ENCODE measurements at regions not wholly inside any gene's neighbourhood (a gene's known extent, or its start where the extent isn't known, plus 50 kb on each side); places are given as distances from the start of the nearest gene placed in this dataset.

GRCh38 chr10:20713420-20713819 lies 183.7 kb downstream of the NEBL start:
- no peak for TF ChIP-seq CTCF (IDR thresholded peaks at IDR 0.05)
- TF ChIP-seq USF2 (IDR thresholded peaks at IDR 0.05): no peak
- TF ChIP-seq POLR2A (IDR thresholded peaks at IDR 0.05; ENCODE audit: low read length): no peak
- TF ChIP-seq EP300 (IDR thresholded peaks at IDR 0.05): no peak

Data from A549 (cell line).